Mammary epithelial cell (primary cell): ENCODE measurements at regions not wholly inside any gene's neighbourhood (a gene's known extent, or its start where the extent isn't known, plus 50 kb on each side); places are given as distances from the start of the nearest gene placed in this dataset.

Experiments used
- EZH2 ChIP-seq: IDR thresholded peaks from 2 replicates; pipeline ENCODE4 v1.6.1; 2012; ENCODE audit warnings: low read length, inconsistent platforms, borderline replicate concordance
- TF ChIP-seq, protein P1 (sequence below), 2 donors: IDR thresholded peaks in 1 of 2; conservative IDR thresholded peaks in 1 of 2; 2 replicates each; pipeline ENCODE4 v1.5.1; 2011 to 2012; ENCODE audit warnings: inconsistent platforms in 2 of 2, low read length in 2 of 2, mild to moderate bottlenecking in 2 of 2, control low read depth in 1 of 2, low read depth in 1 of 2; ENCODE audit not compliant: insufficient read depth in 1 of 2; ENCODE audit errors: extremely low read depth in 1 of 2

DNA sequence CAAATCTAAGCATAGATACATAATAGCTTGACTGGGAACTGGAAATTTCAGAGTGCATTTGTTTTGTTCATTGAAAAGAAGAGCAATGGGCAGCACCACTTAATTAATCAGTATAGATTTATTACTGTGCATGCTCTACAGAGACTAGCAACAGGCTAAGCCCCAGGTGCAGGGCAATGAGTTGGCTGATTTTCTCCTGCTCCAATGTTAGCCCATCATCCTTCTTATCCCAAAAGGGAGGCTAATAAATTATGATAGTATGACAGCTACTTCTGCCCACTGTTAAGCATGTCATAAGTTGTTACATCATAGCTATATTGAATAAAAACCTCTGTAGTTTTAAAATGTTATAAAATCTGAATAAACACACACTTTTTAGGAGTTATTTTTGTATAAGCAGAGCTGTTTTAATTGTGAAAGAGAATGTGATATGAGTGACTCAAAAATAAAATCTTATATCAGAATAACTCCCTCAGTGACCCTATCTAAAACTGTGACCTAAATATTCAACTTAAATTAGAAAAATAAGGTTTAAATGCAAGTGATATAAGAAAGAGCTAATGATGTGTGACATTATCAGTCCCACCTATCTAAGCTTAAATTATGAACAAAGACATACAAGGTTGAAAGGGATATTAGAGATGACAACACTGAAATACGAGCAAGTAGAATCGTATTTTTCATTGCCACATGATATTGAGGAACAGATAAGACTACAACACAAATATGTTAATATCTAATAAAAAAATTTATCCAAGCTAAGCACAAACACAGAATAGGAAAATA is 967.3 kb upstream of the ADGRB3 start:
- TF ChIP-seq, protein P1, sequence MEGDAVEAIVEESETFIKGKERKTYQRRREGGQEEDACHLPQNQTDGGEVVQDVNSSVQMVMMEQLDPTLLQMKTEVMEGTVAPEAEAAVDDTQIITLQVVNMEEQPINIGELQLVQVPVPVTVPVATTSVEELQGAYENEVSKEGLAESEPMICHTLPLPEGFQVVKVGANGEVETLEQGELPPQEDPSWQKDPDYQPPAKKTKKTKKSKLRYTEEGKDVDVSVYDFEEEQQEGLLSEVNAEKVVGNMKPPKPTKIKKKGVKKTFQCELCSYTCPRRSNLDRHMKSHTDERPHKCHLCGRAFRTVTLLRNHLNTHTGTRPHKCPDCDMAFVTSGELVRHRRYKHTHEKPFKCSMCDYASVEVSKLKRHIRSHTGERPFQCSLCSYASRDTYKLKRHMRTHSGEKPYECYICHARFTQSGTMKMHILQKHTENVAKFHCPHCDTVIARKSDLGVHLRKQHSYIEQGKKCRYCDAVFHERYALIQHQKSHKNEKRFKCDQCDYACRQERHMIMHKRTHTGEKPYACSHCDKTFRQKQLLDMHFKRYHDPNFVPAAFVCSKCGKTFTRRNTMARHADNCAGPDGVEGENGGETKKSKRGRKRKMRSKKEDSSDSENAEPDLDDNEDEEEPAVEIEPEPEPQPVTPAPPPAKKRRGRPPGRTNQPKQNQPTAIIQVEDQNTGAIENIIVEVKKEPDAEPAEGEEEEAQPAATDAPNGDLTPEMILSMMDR (conservative IDR thresholded peaks at IDR 0.05 in 1 of 2, IDR thresholded peaks at IDR 0.05 in 1 of 2; ENCODE audit: extremely low read depth in 1 of 2, insufficient read depth in 1 of 2, low read depth in 1 of 2, low read length in 2 of 2): no peak
- TF ChIP-seq EZH2: no peak
